Fibroblast of the aortic adventitia (primary cell): ENCODE measurements at regions not wholly inside any gene's neighbourhood (a gene's known extent, or its start where the extent isn't known, plus 50 kb on each side); places are given as distances from the start of the nearest gene placed in this dataset.
A peak's percentile ranks its signal among the peaks of the same experiment; 100 is the strongest.

ENCODE experiments used
- DNase-seq: peaks from one replicate; pipeline ENCODE4 v3.0.0-alpha.2; 2010; ENCODE audit warnings: low read depth
- H3K4me3 ChIP-seq: 2 replicates; pipeline ENCODE4 v1.5.1; 2011; ENCODE audit warnings: low read depth, mild to moderate bottlenecking, control low read depth, low read length, moderate library complexity
- CTCF ChIP-seq: IDR thresholded peaks from 2 replicates; pipeline ENCODE4 v1.5.1; 2011; ENCODE audit warnings: mild to moderate bottlenecking, low read length, control low read depth, inconsistent platforms; ENCODE audit not compliant: insufficient read depth

DNA sequence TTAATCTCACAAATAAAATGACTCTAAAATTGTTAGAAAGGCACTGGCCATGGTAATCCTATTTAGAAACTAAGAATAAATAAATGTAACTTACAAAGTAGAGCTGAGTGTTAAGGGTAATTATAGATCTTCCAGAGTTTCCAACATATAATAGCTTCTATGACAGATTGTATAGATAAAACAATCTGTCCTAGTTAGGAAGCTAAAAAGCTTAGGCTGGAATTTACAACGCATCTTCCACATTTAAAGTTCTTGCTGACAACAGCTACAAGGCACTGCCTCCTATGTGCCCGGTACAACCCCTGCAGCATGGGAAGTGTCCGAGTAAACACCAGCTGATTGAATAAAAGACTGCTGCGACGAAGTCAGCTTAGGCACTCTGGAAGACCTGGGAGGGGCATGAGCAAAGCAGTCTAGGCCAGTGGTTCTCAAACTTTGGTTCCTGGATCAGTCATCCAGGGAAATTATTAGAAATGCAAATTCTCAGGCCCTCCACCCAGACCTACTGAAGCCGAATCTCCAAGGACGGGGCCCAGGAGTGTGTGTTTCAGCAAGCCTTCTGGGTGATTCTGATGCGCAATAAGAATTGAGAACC lies 635.6 kb upstream of the TBX3 start:
- TF ChIP-seq CTCF, result no peak
- no peak for DNase-seq

DNA sequence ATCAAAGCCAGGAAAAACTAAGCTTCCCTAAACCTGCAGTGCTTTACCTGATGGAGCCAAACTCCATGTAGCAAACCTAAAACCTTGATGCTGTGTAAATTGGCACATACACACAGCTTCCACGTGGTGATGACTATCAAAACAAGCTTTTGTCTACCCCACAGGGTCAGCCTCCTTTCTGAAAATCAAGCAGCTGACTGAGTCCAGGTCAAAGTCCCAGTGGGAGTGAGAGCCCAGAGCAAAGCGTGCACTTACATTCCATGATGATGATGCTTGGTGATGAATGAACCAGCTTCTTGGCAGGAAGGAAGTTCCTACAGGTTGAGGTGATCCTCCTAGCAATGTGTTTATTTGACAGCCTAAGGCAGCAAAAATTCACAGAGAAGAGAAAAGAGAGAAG lies 630.0 kb upstream of the TBX3 start:
- no peak overlapping the region for H3K4me3 ChIP-seq
- TF ChIP-seq CTCF, result no peak
- peak; percentile 75 for DNase-seq

More for the DNA sequence above, 635.6 kb upstream of the TBX3 start:
- H3K4me3 ChIP-seq, result no peak overlapping the region

GRCh38 chr12:115312901-115313300 lies 628.9 kb upstream of the TBX3 start:
- H3K4me3 ChIP-seq, result no peak overlapping the region
- no peak for TF ChIP-seq CTCF
- DNase-seq, result no peak

DNA sequence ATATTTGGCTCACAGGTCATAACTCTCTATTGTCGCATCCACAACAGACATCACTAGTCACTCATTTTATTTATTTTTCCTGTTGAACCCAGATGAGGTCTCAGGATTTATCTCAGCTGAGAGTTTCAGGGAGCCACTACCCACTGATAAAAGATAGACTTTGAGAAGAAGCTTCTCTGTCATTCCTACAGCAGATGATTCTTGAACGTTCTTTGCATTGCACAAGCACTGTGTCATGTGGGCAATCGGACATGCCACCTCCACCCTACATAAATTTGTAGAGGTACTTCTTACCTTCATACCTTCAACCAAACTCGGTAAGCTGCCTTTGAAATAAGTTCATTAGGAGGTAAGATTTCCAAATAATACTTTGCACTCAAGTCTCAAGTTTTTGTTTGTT lies 627.9 kb upstream of the TBX3 start:
- no peak overlapping the region for H3K4me3 ChIP-seq
- no peak for DNase-seq
- TF ChIP-seq CTCF, result no peak

DNA sequence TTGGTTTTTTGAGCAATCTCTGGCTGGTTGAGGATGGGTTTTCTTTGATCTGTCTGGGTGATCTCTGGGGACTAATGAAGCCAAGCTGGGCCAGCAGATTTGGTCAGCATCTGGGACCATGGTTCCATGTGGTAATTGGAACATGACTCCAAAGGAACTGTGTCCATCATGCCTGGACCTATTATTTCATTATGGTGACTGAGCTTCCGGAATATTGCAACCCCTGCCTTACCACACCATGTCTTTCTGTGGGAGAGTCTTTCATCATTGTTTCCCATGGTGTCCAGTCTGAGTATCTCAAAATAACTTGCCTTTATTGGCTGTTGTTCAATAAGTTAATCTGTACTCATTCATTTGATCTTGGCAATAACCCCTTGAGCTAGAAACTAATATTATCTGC lies 624.9 kb upstream of the TBX3 start:
- no peak overlapping the region for H3K4me3 ChIP-seq
- no peak for TF ChIP-seq CTCF
- no peak for DNase-seq

GRCh38 chr12:115306380-115306779 lies 622.4 kb upstream of the TBX3 start:
- no peak overlapping the region for H3K4me3 ChIP-seq
- TF ChIP-seq CTCF, result no peak
- DNase-seq, result no peak

- no peak overlapping the region for H3K4me3 ChIP-seq
- no peak for DNase-seq
- no peak for TF ChIP-seq CTCF
Measured at GRCh38 chr12:115305867-115306266, 621.9 kb upstream of the TBX3 start.
